ENCODE measurements at regions not wholly inside any gene's neighbourhood (a gene's known extent, or its start where the extent isn't known, plus 50 kb on each side); places are given as distances from the start of the nearest gene placed in this dataset.

DNA sequence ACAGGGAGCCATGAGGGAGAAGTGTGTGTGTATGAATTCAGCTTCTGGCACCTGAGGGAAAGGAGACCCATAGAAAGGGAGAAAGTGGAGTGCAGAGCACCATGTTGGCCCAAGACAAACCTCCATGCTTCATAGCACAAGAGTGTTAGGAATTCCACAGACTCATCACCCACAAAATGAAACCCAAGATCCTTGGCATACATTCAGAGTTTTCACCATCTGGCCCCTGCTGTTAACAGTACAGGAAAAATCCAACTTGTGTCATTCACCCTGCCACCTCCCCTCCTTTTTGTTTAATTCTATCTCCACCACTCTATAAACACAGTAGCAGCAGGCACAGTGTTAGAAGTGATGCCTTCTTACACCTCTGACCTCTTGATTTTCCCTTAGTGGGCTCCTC is 60.0 kb upstream of the MNS1 start:
- ATAC-seq (no peak), DNase-seq (ENCODE audit: low spot score) (no peak)
- Mint-ChIP-seq H3K4me1 (ENCODE audit: low read depth in 2 of 2) (no peaks in the 10 kb centered on the region), H3K27ac (no peak overlapping the region), H3K36me3 (no peaks in the 10 kb centered on the region), H3K27me3 (peaks cover 48 to 76% of the 10 kb centered on the region in 2 donors), H3K4me3 (no peak overlapping the region), H3K9me3 (no peaks in the 10 kb centered on the region)

DNA sequence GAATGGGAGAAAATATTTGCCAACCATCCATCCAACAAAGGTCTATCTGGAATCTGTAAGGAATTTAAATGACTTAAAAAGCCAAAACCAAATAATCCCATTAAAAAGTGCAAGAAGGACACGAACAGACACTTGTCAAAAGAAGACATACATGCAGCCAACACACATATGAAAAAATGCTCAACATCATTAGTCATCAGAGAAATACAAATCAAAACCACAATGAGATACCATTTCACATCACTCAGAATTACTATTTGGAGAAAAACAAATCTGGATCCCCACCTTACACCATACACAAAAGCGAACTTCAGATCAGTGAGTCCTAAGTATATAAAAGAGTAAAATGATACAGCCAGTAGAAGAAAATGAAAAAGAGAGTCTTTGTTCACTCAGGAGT is 58.6 kb upstream of the MNS1 start:
- DNase-seq (ENCODE audit: low spot score) (no peak), ATAC-seq (no peak)
- Mint-ChIP-seq H3K27ac (no peak overlapping the region), H3K4me3 (no peak overlapping the region), H3K9me3 (peaks cover 3% of the 10 kb centered on the region), H3K27me3 (peaks cover 51 to 83% of the 10 kb centered on the region in 2 donors), H3K4me1 (ENCODE audit: low read depth in 2 of 2) (no peaks in the 10 kb centered on the region), H3K36me3 (peaks cover 8% of the 10 kb centered on the region)

- Mint-ChIP-seq H3K9me3 (peaks cover 10% of the 10 kb centered on the region), H3K27ac (no peak overlapping the region), H3K36me3 (peaks cover 26% of the 10 kb centered on the region), H3K27me3 (peaks cover 44 to 80% of the 10 kb centered on the region in 2 donors), H3K4me1 (ENCODE audit: low read depth in 2 of 2) (no peaks in the 10 kb centered on the region), H3K4me3 (no peak overlapping the region)
- DNase-seq (ENCODE audit: low spot score) (no peak), ATAC-seq (no peak)
Measured at GRCh38 chr15:56519000-56519399, 54.1 kb upstream of the MNS1 start.

All from natural killer cell treated with Interleukin-12 subunit alpha and Interleukin-12 subunit beta and Interleukin-15 and Interleukin-18, amount 100 ng/mL, for 72 hours (primary cell).